Omental fat pad (tissue), 3 donors: ENCODE measurements at regions not wholly inside any gene's neighbourhood (a gene's known extent, or its start where the extent isn't known, plus 50 kb on each side); places are given as distances from the start of the nearest gene placed in this dataset.
"Not testable (repeated sequence)": the region's sequence is repeated elsewhere in the genome, so short reads cannot be mapped to it uniquely, and the experiment has no call there.

Source experiments
- ATAC-seq: fragments of 150-250 bp; one replicate; pipeline ENCODE4 v1.9.1; 2016; ENCODE audit warnings: mild to moderate bottlenecking, moderate library complexity; ENCODE audit not compliant: low FRiP score
- DNase-seq: peaks from one replicate; pipeline ENCODE4 v3.0.0-alpha.2; 2019; ENCODE audit warnings: low spot score
- TF ChIP-seq, protein P1 (sequence below), 3 donors: fragments of 450-650 bp; IDR thresholded peaks; one replicate each; pipeline ENCODE4 v1.5.1; 2016 to 2017; ENCODE audit warnings: antibody characterized with exemption in 3 of 3, mild to moderate bottlenecking in 3 of 3, moderate library complexity in 2 of 3

DNA sequence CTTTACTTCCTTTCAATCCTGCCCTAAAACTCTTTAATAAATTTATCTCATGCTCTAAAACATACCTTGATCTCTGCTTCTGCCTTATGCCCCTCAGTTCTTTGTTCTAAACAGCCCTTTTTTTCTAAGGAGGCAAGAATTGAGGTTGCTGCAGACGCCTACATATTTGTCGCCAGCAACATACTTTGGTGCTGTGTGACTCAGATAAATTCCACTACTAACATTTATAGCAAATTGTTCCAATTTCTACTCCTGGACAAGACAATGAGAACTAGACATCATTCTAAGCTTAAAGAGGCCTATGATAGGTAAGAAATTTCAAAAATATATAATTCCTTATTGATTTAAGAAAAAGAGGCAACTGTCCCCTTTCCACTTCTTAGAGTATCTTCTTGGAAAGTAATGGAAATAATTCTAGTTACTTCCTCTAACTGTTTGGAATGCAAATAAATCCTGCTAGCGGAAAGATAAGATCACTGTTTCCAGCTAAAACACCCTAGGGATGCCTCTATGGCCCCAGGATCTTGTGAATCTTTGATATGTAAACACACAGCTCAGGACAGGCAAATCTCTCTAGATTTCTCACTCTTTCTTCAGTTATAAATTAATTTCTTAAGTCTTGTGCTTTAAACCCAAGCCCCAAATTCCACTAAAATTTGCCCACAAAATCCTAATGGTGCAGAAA lies 869.1 kb downstream of the KCNT2 start:
- ATAC-seq = no peak
- DNase-seq = no peak
- TF ChIP-seq, protein P1, sequence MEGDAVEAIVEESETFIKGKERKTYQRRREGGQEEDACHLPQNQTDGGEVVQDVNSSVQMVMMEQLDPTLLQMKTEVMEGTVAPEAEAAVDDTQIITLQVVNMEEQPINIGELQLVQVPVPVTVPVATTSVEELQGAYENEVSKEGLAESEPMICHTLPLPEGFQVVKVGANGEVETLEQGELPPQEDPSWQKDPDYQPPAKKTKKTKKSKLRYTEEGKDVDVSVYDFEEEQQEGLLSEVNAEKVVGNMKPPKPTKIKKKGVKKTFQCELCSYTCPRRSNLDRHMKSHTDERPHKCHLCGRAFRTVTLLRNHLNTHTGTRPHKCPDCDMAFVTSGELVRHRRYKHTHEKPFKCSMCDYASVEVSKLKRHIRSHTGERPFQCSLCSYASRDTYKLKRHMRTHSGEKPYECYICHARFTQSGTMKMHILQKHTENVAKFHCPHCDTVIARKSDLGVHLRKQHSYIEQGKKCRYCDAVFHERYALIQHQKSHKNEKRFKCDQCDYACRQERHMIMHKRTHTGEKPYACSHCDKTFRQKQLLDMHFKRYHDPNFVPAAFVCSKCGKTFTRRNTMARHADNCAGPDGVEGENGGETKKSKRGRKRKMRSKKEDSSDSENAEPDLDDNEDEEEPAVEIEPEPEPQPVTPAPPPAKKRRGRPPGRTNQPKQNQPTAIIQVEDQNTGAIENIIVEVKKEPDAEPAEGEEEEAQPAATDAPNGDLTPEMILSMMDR (IDR thresholded peaks at IDR 0.05) = no peak

DNA sequence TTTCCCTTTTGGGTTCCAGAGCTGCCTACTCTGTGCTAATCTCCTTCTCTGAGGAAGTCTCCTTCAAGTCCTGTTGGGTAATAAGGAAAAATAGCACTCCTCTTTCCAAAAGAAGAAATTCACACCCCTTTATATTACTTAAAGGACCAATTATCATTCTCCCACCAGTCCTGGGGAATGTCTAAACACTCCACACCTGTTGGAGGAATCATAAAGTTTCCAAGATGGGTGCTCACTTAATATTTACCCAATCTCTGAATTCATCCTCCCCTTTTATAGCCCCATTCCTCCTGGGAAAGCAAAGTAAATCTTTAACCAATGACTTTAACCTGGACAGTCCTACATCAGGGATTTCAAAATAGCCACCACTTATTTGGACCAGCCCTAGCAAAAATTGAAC lies 873.1 kb downstream of the KCNT2 start:
- TF ChIP-seq, protein P1 (IDR thresholded peaks at IDR 0.05) = no peak
- ATAC-seq = no peak
- no peak for DNase-seq

GRCh38 chr1:195733826-195734225 lies 874.4 kb downstream of the KCNT2 start:
- no peak for ATAC-seq
- no peak for DNase-seq
- TF ChIP-seq, protein P1 (IDR thresholded peaks at IDR 0.05) = no peak

- ATAC-seq = no peak
- no peak for DNase-seq
- TF ChIP-seq, protein P1 (IDR thresholded peaks at IDR 0.05) = no peak
Measured at GRCh38 chr1:195733408-195733807, 874.8 kb downstream of the KCNT2 start.

DNA sequence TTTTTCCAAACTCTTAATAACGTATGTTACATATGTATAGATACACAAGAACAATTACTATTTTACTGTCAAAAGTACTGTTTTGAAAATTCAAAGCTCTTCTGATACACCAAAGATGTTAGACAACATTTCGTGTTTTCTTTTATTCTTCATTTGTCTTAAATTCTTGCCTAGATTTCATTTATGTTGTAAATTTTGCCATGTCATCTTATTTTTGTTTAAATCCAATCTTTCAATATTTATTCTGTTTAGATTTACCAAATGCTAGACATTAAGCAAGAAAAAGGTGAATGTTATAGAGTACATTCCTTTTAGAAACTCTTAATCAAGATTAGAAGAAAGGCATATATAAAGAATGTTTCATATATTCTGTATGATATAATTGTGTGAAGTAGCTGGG lies 876.9 kb downstream of the KCNT2 start:
- ATAC-seq (no peak), DNase-seq (no peak)
- TF ChIP-seq, protein P1 (IDR thresholded peaks at IDR 0.05) = no peak

GRCh38 chr1:195723796-195724194 lies 884.4 kb downstream of the KCNT2 start:
- no peak for ATAC-seq
- DNase-seq = no peak
- TF ChIP-seq, protein P1 (IDR thresholded peaks at IDR 0.05) = no peak

DNA sequence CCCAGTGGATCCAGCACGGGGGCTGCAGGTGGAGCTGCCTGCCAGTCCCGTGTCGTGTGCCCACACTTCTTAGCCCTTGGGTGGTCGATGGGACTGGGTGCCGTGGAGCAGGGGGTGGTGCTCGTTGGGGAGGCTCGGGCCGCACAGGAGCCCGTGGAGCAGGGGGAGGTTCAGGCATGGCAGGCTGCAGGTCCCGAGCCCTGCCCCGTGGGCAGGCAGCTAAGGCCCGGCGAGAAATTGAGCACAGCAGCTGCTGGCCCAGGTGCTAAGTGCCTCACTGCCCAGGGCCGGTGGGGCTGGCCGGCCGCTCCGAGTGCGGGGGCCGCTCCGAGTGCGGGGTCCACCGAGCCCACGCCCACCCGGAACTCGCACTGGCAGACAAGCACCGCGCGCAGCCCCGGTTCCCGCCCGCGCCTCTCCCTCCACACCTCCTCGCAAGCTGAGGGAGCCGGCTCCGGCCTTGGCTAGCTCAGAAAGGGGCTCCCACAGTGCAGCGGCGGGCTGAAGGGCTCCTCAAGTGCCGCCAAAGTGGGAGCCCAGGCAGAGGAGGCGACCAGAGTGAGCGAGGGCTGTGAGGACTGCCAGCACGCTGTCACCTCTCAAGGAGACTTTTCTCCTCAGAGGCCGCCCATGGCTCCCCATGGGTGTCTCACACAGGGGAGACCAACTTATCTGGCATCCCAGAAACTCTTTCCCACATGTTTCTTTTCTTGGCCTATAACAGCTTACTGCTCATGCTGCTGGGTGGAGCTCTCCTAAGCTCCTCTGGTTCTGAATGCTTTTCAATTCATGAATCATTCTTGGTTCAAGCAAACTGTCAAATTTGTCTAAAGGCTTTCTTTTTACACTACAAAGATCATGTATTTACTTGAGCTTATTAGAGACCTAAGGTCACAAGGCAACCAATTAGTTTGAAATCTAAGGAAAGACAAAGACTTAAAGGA lies 885.1 kb downstream of the KCNT2 start:
- not testable (repeated sequence) for DNase-seq, ATAC-seq

DNA sequence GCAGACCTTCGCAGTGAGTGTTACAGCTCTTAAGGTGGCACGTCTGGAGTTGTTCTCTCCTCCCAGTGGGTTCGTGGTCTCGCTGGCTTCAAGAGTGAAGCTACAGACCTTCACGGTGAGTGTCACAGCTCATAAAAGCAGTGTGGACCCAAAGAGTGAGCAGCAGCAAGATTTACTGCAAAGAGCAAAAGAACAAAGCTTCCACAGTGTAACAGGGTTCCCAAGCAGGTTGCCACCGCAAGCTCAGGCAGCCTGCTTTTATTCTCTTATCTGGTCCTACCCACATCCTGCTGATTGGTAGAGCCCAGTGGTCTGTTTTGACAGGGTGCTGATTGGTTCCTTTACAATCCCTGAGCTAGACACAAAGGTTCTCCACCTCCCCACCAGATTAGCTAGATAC lies 886.1 kb downstream of the KCNT2 start:
- ATAC-seq, DNase-seq: not testable (repeated sequence)
